B cell (primary cell): ENCODE measurements at regions not wholly inside any gene's neighbourhood (a gene's known extent, or its start where the extent isn't known, plus 50 kb on each side); places are given as distances from the start of the nearest gene placed in this dataset.

Experiments used
- ATAC-seq: fragments of 200-7000 bp; cut with Tn5 transposase; one replicate; pipeline ENCODE4 v1.10.0; 2021; ENCODE audit warnings: low read depth, mild to moderate bottlenecking, moderate number of reproducible peaks, moderate library complexity
- CTCF ChIA-PET: fragments of 350-600 bp; sonication (Branson Sonifier 250); formaldehyde crosslinking; loops from one replicate; lab custom pipeline; 2021; ENCODE audit warnings: antibody characterized with exemption, inconsistent platforms; lab: Charles Lee
- POLR2A ChIA-PET: fragments of 350-600 bp; sonication (Branson Sonifier 250); formaldehyde crosslinking; loops from one replicate; lab custom pipeline; 2021; ENCODE audit warnings: antibody characterized with exemption; lab: Charles Lee
- DNase-seq: peaks from one replicate; pipeline ENCODE4 v3.0.0; 2013
- H2AFZ ChIP-seq: 2 replicates; pipeline ENCODE4 v1.6.1; 2012; ENCODE audit warnings: mild to moderate bottlenecking, low read depth, low read length; ENCODE audit not compliant: insufficient read depth, poor library complexity, severe bottlenecking
- H3K27ac ChIP-seq, 2 donors: 1 replicate in 1 of 2; 2 replicates in 1 of 2; pipeline ENCODE4 v1.5.1; 2012 to 2013; ENCODE audit warnings: low read length in 2 of 2, mild to moderate bottlenecking in 2 of 2, moderate library complexity in 1 of 2
- H3K27me3 ChIP-seq, 4 experiments: fragments of 200-600 bp in 1 of 4; sonication (generic) in 1 of 4; replicated peaks in 1 of 4; 1 replicate in 2 of 4; 2 replicates in 2 of 4; pipeline versions ENCODE4 v1.6.1 to v1.7.0; 2013 to 2016; ENCODE audit warnings: low read length in 3 of 4, mild to moderate bottlenecking in 2 of 4, mixed read lengths in 1 of 4, moderate library complexity in 1 of 4; ENCODE audit not compliant: insufficient read depth in 4 of 4, control insufficient read depth in 3 of 4; ENCODE audit errors: control extremely low read depth in 1 of 4
- H3K36me3 ChIP-seq, 2 experiments: replicated peaks in 1 of 2; 1 replicate in 1 of 2; 2 replicates in 1 of 2; pipeline versions ENCODE4 v1.6.1 to v1.7.1; 2013; ENCODE audit warnings: low read length in 1 of 2; ENCODE audit not compliant: insufficient read depth in 2 of 2, control insufficient read depth in 1 of 2; ENCODE audit errors: control extremely low read depth in 1 of 2, extremely low read depth in 1 of 2
- H3K4me1 ChIP-seq, 2 donors: fragments of 200-600 bp in 1 of 2; sonication (generic) in 1 of 2; 1 replicate in 1 of 2; 2 replicates in 1 of 2; pipeline versions ENCODE4 v1.5.1 to v1.6.1; 2013 to 2017; ENCODE audit warnings: low read length in 2 of 2; ENCODE audit not compliant: control insufficient read depth in 2 of 2, insufficient read depth in 2 of 2
- H3K4me2 ChIP-seq: replicated peaks from 2 replicates; pipeline ENCODE3; 2012; ENCODE audit warnings: mild to moderate bottlenecking, low read depth, low read length; ENCODE audit not compliant: poor library complexity, severe bottlenecking
- H3K4me3 ChIP-seq, 5 experiments: fragments of 200-600 bp in 1 of 5; sonication (generic) in 1 of 5; 1 replicate in 3 of 5; 2 replicates in 2 of 5; pipeline versions ENCODE4 v1.5.1 to v1.7.0; 2011 to 2016; ENCODE audit warnings: low read length in 4 of 5, mild to moderate bottlenecking in 4 of 5, low read depth in 2 of 5, control low read depth in 1 of 5, moderate library complexity in 1 of 5; ENCODE audit not compliant: insufficient read depth in 1 of 5; ENCODE audit errors: control extremely low read depth in 1 of 5, extremely low read depth in 1 of 5
- H3K79me2 ChIP-seq: fragments of 200-600 bp; sonication (generic); one replicate; pipeline ENCODE4 v1.6.0; 2016; ENCODE audit warnings: low read length; ENCODE audit not compliant: control insufficient read depth, insufficient read depth
- H3K9ac ChIP-seq: fragments of 200-600 bp; sonication (generic); 2 replicates; pipeline ENCODE4 v1.6.1; 2017; ENCODE audit warnings: mild to moderate bottlenecking, low read length, moderate library complexity
- H3K9me3 ChIP-seq, 3 donors: one replicate each; pipeline versions ENCODE4 v1.6.1 to v1.7.1; 2013; ENCODE audit warnings: low read length in 2 of 3; ENCODE audit not compliant: control insufficient read depth in 2 of 3, insufficient read depth in 1 of 3; ENCODE audit errors: control extremely low read depth in 1 of 3
- H4K20me1 ChIP-seq: 2 replicates; pipeline ENCODE4 v1.6.0; 2012; ENCODE audit warnings: mild to moderate bottlenecking, low read length; ENCODE audit not compliant: insufficient read depth, control insufficient read depth, poor library complexity, severe bottlenecking
- H3K27ac Mint-ChIP-seq: one replicate; pipeline ENCODE4 v1.8.0; 2021; ENCODE audit warnings: mixed read lengths
- H3K27me3 Mint-ChIP-seq: one replicate; pipeline ENCODE4 v1.8.0; 2021; ENCODE audit warnings: mixed read lengths
- H3K4me1 Mint-ChIP-seq: one replicate; pipeline ENCODE4 v1.8.0; 2021; ENCODE audit warnings: mixed read lengths
- H3K4me3 Mint-ChIP-seq: one replicate; pipeline ENCODE4 v1.8.0; 2021; ENCODE audit warnings: mixed read lengths
- H3K9me3 Mint-ChIP-seq: one replicate; pipeline ENCODE4 v1.8.0; 2022; ENCODE audit warnings: mixed read lengths; ENCODE audit not compliant: insufficient read depth
- CTCF ChIP-seq: fragments of 200-600 bp; IDR thresholded peaks from one replicate; pipeline ENCODE4 v1.8.0; 2022; ENCODE audit warnings: antibody characterized with exemption, mild to moderate bottlenecking
- EZH2 ChIP-seq: IDR thresholded peaks from 2 replicates; pipeline ENCODE4 v1.6.1; 2012; ENCODE audit warnings: borderline replicate concordance, low read depth, mild to moderate bottlenecking, moderate library complexity, low read length; ENCODE audit not compliant: insufficient read depth, poor library complexity, severe bottlenecking
- WGBS: methylation state at CpG from one replicate; pipeline ENCODE4 v1.1.5; 2013; ENCODE audit warnings: missing lambda C conversion rate; ENCODE audit not compliant: insufficient coverage; 5-methylcytosine and 5-hydroxymethylcytosine counted together
- intact Hi-C: fragments of 100-400 bp; cut with micrococcal nuclease; formaldehyde crosslinking; loops from one replicate; pipeline ENCODE4 v1.10.0; 2022

- Histone ChIP-seq H3K9ac (no peak overlapping the region), H4K20me1 (no peaks in the 10 kb centered on the region), H3K27ac (no peak overlapping the region), H3K4me3 (no peak overlapping the region), H3K4me1 (no peaks in the 10 kb centered on the region), H3K27me3 (no peaks in the 10 kb centered on the region), H3K4me2 (no peak overlapping the region), H2AFZ (peak overlapping the region; percentile 52), H3K36me3 (no peaks in the 10 kb centered on the region), H3K9me3 (no peaks in the 10 kb centered on the region), H3K79me2 (no peaks in the 10 kb centered on the region)
- DNase-seq (no peak), ATAC-seq (no peak)
- Mint-ChIP-seq H3K27me3 (no peaks in the 10 kb centered on the region), H3K9me3 (no peaks in the 10 kb centered on the region), H3K27ac (no peak overlapping the region), H3K4me1 (no peaks in the 10 kb centered on the region), H3K4me3 (no peak overlapping the region)
- intact Hi-C loops = no loop called here
- TF ChIP-seq CTCF (no peak), EZH2 (no peak)
- CTCF ChIA-PET = no interaction called here
- POLR2A ChIA-PET = no interaction called here
- no CpG with 5 or more reads among the region's 2 CpGs for WGBS
Observed at GRCh38 chr6:112488238-112488637, 141.1 kb downstream of the RFPL4B start.

- no peak overlapping the region for H3K27ac Mint-ChIP-seq
- TF ChIP-seq CTCF (no peak), EZH2 (no peak)
- DNase-seq = no peak
- Histone ChIP-seq H3K79me2 (no peaks in the 10 kb centered on the region), H3K27me3 (no peaks in the 10 kb centered on the region), H3K36me3 (no peaks in the 10 kb centered on the region), H2AFZ (no peak overlapping the region), H3K27ac (no peak overlapping the region), H3K4me3 (no peak overlapping the region), H3K4me1 (no peaks in the 10 kb centered on the region), H3K9ac (no peak overlapping the region), H3K9me3 (no peaks in the 10 kb centered on the region), H3K4me2 (no peak overlapping the region), H4K20me1 (no peaks in the 10 kb centered on the region)
- ATAC-seq = no peak
- ChIA-PET CTCF (no interaction called here), POLR2A (no interaction called here)
- H3K9me3 Mint-ChIP-seq = no peaks in the 10 kb centered on the region
- H3K4me1 Mint-ChIP-seq = no peaks in the 10 kb centered on the region
- intact Hi-C loops = no loop called here
- 53% methylated on average over 4 of the region's 5 CpGs for WGBS
- no peak overlapping the region for H3K4me3 Mint-ChIP-seq
- peaks cover 3% of the 10 kb centered on the region for H3K27me3 Mint-ChIP-seq
Observed at GRCh38 chr6:112501705-112502104, 154.6 kb downstream of the RFPL4B start.
